ENCODE measurements at regions not wholly inside any gene's neighbourhood (a gene's known extent, or its start where the extent isn't known, plus 50 kb on each side); places are given as distances from the start of the nearest gene placed in this dataset.

DNA sequence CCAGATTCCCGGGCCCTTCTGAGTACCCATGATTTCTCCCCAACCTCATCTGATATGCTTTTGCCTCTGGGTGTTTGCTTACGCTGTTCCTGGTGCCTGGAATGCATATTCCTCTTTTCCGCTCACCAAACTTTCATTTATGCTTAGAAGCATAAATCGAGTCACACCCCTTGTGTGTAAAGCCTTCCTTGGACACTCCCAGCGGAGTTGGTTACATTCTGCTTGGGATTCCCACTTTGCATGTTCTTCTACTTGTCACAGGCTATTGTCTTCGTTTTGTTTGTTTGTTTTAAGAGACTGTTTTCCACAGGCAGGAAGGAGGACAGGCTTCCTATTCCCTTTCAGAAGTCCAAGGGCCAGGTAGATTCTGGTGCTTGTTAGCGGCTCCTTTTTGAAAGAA, 76.5 kb downstream of the SEC61B start:
- H3K9ac ChIP-seq (ENCODE audit: low read depth, low read length): no peak overlapping the region
- H3K27me3 ChIP-seq (ENCODE audit: insufficient read depth, low read length, poor library complexity): no peaks in the 10 kb centered on the region
- ATAC-seq (ENCODE audit: insufficient read depth, low read depth) (no peak), DNase-seq (no peak)
- H4K20me1 ChIP-seq (ENCODE audit: insufficient read depth, low read length): no peaks in the 10 kb centered on the region
- H3K27ac ChIP-seq (ENCODE audit: low read length): no peak overlapping the region
- H3K79me2 ChIP-seq (ENCODE audit: insufficient read depth, low read length): no peaks in the 10 kb centered on the region
- H3K4me2 ChIP-seq (ENCODE audit: insufficient read depth, low read length): no peak overlapping the region
- TF ChIP-seq EZH2 (IDR thresholded peaks at IDR 0.05; ENCODE audit: borderline replicate concordance, low read depth, low read length, severe bottlenecking) (no peak), CTCF (IDR thresholded peaks at IDR 0.05; ENCODE audit: borderline replicate concordance, extremely low read depth, low read length, poor library complexity, severe bottlenecking) (no peak)
- H3K4me1 ChIP-seq (ENCODE audit: insufficient read depth, low read length): no peaks in the 10 kb centered on the region
- H3K4me3 ChIP-seq (ENCODE audit: low read depth in 1 of 2, low read length in 2 of 2): no peak overlapping the region
- no peaks in the 10 kb centered on the region for H3K9me3 ChIP-seq (ENCODE audit: insufficient read depth, low read length, severe bottlenecking)
- no peaks in the 10 kb centered on the region for H3K36me3 ChIP-seq (ENCODE audit: insufficient read depth, low read length)
- H2AFZ ChIP-seq (ENCODE audit: low read depth, low read length): no peak overlapping the region

DNA sequence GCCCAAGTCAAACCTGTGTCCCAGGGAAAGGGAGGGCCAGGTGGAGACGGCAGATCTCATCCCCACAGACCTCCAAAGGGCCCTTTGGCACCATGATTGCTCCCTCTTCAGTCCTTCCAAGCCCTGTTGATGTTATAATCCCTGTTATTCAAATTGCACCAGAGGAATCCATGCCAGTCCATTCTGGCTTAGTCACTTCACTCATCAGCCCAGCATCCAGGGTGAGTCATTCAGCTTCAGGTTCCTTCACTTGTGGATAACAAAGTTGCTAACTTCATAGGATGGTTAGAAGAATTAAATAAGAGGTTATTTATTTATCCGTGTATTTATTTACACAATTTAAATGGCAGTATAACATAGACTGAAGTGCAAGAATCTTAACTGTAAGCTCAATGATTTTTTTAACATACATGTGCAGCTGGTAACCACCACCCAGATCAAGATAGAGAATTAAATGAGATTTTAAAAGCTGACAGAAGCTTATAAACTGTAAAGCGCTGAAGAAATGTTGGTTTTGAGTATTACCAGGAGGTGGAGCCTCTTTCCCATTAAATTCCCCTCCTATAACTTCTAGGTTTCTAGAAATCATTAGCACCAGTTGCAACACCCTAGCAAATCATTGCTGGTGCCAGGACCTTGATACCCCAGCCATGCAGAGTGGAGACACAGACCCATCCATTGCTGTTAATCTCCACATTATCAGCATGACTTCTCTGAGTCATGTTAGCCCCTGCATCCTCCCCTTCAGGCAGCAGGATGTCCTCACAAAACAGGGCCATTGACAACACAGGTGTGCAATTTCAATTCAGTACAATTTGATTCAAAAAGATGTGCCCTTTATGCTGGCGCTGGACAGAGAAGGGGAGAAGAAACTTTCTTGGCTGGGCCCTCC, 77.4 kb downstream of the SEC61B start:
- Histone ChIP-seq H3K9ac (ENCODE audit: low read depth, low read length) (no peak overlapping the region), H3K36me3 (ENCODE audit: insufficient read depth, low read length) (no peaks in the 10 kb centered on the region), H3K4me3 (ENCODE audit: low read depth in 1 of 2, low read length in 2 of 2) (no peak overlapping the region), H3K4me2 (ENCODE audit: insufficient read depth, low read length) (no peak overlapping the region), H2AFZ (ENCODE audit: low read depth, low read length) (no peak overlapping the region), H4K20me1 (ENCODE audit: insufficient read depth, low read length) (no peaks in the 10 kb centered on the region), H3K27me3 (ENCODE audit: insufficient read depth, low read length, poor library complexity) (no peaks in the 10 kb centered on the region), H3K4me1 (ENCODE audit: insufficient read depth, low read length) (no peaks in the 10 kb centered on the region), H3K27ac (ENCODE audit: low read length) (no peak overlapping the region), H3K79me2 (ENCODE audit: insufficient read depth, low read length) (no peaks in the 10 kb centered on the region), H3K9me3 (ENCODE audit: insufficient read depth, low read length, severe bottlenecking) (no peaks in the 10 kb centered on the region)
- TF ChIP-seq CTCF (IDR thresholded peaks at IDR 0.05; ENCODE audit: borderline replicate concordance, extremely low read depth, low read length, poor library complexity, severe bottlenecking): no peak
- TF ChIP-seq EZH2 (IDR thresholded peaks at IDR 0.05; ENCODE audit: borderline replicate concordance, low read depth, low read length, severe bottlenecking): no peak
- ATAC-seq (ENCODE audit: insufficient read depth, low read depth) (no peak), DNase-seq (no peak)

- Histone ChIP-seq H3K27me3 (ENCODE audit: insufficient read depth, low read length, poor library complexity) (no peaks in the 10 kb centered on the region), H3K9me3 (ENCODE audit: insufficient read depth, low read length, severe bottlenecking) (no peaks in the 10 kb centered on the region), H2AFZ (ENCODE audit: low read depth, low read length) (no peak overlapping the region), H3K4me2 (ENCODE audit: insufficient read depth, low read length) (no peak overlapping the region), H3K9ac (ENCODE audit: low read depth, low read length) (no peak overlapping the region), H3K4me1 (ENCODE audit: insufficient read depth, low read length) (no peaks in the 10 kb centered on the region), H4K20me1 (ENCODE audit: insufficient read depth, low read length) (no peaks in the 10 kb centered on the region), H3K36me3 (ENCODE audit: insufficient read depth, low read length) (no peaks in the 10 kb centered on the region), H3K79me2 (ENCODE audit: insufficient read depth, low read length) (no peaks in the 10 kb centered on the region), H3K4me3 (ENCODE audit: low read depth in 1 of 2, low read length in 2 of 2) (no peak overlapping the region), H3K27ac (ENCODE audit: low read length) (no peak overlapping the region)
- no peak for DNase-seq
- no peak for TF ChIP-seq CTCF (IDR thresholded peaks at IDR 0.05; ENCODE audit: borderline replicate concordance, extremely low read depth, low read length, poor library complexity, severe bottlenecking)
- TF ChIP-seq EZH2 (IDR thresholded peaks at IDR 0.05; ENCODE audit: borderline replicate concordance, low read depth, low read length, severe bottlenecking): no peak
- ATAC-seq (ENCODE audit: insufficient read depth, low read depth): no peak
These were observed 78.0 kb downstream of the SEC61B start for GRCh38 chr9:99300103-99300439.

Measured in DND-41 (cell line).